GM19455 (cell line): ENCODE measurements at regions not wholly inside any gene's neighbourhood (a gene's known extent, or its start where the extent isn't known, plus 50 kb on each side); places are given as distances from the start of the nearest gene placed in this dataset.
"Not testable (repeated sequence)": the region's sequence is repeated elsewhere in the genome, so short reads cannot be mapped to it uniquely, and the experiment has no call there.

ENCODE experiments used
- ATAC-seq: cut with Tn5 transposase; IDR thresholded peaks from one replicate; pipeline ENCODE4 v1.9.1; 2021; ENCODE audit not compliant: unreplicated experiment

DNA sequence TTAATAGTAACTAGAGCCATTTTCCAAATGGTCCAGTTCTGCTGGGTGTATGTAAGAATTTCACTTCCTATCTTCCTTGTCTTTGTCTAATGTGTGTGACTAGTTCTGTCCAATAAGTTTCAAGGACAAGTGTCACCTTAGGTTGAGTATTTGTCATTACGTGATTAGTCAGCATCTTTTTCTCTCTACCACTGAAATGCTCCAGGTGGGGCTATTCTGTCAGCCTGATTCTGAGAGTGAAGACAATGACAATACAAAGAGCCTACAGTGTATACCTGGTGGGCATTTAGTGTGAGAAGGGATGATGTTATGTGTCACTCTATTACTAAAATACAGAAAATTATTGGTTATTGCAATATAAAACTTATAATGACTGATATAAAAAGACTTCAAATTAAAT, 876.3 kb downstream of the C4orf33 start:
- ATAC-seq = no peak

DNA sequence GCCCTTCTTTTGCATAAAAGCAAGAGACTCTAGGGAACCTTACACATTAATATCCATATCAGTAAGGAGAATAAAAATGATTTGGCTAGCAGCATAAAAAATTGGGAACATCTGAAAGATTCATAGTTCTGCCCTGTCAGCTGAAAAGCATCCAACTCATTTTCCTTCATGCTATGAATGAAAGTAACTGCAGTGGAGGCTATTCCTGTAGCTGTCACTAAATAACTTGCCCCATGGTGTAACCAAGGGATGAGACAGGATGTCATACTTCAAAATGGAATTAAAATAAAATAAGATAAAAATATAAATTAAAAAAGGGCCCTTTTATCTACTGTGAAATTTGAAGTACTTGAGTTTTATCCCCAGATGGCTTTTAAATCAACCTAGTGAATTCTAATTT, 878.8 kb downstream of the C4orf33 start:
- no peak for ATAC-seq

DNA sequence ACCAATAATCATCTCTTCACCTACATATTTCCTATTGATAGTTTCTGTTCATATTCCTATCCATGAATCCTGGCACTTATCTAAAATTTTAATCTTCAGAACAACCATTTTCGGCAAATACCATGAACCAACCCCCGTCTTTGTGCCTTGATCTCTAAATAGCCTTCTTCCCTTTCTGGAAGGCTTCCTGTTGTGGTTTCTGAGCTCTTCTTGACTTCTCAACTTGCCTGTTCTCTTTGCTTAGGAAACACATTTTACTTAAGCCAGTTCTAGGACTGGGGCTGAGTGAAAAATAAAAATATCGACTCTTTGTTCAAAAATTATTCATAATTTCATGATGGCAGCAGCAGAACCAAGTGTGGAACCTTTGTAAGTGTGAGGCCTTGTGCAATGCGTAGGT, 882.4 kb downstream of the C4orf33 start:
- no peak for ATAC-seq

DNA sequence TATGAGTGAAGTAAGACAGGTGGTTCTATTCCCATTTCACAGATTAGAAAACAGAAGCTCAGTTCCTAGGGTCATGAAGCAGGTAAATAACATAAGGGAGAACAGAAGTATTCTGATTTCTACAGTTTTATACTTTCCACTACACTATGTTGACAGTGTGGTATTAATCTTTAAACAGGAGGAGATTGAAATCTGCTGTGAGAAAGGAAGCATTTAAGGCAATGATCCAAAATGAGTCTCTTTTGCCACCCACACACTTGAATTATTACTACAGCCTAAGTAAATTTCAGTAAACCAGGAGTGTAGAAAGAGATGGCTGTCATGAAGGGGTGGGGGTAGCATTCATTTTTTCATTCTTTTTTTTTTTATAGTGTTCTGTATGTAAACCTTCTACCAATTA, 893.0 kb downstream of the C4orf33 start:
- no peak for ATAC-seq

DNA sequence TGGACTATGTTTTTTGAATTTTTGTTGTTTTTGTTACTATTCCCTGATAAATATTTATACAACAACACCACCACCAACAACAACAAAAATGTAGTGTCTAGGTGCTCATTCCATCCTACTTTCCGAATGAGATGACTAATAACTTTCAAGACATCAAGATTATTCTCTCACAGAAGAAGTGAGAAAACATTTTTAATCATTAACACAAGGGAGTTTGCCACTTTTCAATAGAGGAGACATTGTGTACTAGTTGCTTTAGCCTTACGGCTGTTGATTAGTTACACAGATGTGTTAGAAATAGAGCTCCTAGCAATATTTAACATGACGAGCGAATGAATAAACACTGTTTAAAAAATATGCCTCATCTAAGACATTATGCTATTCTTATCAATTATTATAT, 898.8 kb downstream of the C4orf33 start:
- no peak for ATAC-seq

DNA sequence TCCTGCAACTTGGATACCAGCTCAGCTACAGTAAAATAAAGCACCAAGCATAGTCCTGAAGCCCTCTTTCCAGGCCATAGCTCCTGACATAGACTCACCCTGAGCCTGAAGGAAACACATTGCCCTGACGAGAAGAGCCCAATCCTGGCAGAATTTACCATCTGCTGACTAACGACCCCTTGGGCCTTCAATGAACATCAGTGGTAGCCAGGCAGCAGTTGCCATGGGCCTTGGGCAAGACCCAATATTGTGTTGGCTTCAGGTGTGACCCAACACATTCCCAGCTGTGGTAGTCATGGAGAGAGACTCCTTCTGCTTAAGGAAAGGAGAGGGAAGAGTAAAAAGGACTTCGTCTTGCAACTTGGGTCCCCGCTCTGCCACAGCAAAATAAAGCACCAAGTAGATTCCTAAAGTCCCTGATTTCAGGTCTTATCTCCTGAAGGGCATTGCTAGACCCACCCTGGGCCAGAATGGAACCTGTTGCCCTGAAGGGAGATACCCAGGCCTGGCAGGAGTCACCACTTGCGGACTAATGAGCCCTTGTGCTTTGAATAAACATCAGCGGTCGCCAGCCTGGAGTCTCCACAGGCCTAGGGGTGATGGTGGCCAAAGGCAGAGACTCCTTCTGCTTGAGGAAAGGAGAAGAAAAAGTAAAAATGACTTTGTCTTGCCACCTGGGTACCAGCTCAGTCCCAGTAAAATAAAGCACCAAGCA, 902.6 kb downstream of the C4orf33 start:
- ATAC-seq = no peak

DNA sequence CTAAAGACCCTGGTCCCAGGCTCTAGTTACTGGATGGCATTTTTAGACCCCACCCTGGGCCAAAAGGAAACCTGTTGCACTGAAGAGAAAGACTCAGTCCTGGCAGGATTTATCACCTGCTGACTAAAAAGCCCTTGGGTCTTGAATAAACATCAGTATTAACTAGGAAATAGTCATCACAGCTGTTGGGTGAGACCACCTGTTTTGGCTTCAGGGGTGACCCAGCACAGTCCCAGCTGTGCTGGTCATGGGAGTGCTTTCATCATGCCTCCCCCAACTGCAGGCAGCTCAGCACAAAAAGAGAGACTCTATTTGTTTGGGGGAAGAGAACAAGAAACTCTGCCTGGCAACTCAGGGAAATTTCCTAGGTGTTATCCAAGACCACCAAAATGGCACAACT, 903.2 kb downstream of the C4orf33 start:
- no peak for ATAC-seq

DNA sequence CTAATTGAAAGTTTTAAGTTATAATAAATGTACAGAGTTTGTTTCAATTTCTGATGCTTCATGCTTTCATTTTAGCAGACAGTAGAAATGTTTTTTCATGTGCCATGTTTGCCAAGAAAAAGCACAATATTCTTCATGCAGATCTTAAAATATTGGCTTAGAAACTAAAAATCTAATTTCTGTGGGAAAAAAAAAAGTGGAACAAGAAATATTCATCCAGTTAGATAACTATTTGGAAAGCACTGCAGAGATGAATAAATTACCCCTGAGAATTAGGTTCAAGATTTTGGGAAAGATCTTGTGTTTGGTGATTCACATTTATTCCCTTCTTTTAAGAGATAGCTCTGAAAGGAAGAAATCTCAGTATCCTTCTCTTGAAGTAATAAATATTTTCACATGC, 912.5 kb downstream of the C4orf33 start:
- ATAC-seq = no peak

DNA sequence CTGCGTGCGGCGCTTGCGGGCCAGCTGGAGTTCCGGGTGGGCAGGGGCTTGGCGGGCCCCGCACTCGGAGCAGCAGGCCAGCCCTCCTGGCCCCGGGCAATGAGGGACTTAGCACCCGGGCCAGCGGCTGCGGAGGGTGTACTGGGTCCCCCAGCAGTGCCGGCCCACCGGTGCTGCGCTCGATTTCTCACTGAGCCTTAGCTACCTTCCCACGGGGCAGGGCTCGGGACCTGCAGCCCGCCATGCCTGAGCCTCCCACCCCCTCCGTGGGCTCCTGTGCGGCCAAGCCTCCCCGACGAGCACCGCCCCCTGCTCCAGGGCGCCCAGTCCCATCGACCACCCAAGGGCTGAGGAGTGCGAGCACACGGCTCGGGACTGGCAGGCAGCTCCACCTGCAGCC, 916.9 kb downstream of the C4orf33 start:
- ATAC-seq = not testable (repeated sequence)

DNA sequence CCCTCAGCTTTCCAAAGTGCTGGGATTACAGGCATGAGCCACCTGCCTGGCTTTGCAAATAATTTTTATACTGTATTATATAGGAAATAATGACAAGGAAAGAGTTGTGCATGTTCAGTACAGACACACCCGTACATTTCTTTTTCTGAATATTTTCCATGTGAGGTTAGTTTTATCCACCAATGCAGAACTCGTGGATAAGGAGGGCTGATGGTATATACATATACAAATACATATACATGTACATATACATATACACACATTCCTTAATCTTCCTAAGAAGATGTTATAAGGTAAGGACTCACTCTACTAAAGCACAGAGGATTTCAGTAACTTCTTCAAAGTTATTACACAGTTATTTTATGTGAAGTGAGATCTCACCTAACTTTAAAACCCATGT, 925.8 kb downstream of the C4orf33 start:
- ATAC-seq = no peak

DNA sequence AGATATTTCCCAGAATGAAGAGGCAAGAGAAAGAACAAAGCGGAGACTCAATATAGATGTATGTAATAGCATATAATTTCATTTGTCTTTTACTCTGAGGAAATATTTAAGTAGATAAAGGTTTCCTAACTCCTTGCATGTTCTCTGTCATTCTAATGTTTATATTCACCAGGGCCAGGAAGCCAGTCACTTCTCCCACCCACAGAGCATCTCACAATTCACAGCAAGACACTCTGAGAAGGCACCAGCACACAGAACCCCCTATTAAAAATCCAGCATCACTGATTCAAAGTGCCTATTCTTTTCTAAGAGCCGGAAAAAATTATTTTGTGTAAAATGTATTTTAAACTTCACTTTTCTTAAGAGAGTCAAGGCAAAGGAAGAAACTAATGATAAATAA, 927.1 kb downstream of the C4orf33 start:
- ATAC-seq = no peak

DNA sequence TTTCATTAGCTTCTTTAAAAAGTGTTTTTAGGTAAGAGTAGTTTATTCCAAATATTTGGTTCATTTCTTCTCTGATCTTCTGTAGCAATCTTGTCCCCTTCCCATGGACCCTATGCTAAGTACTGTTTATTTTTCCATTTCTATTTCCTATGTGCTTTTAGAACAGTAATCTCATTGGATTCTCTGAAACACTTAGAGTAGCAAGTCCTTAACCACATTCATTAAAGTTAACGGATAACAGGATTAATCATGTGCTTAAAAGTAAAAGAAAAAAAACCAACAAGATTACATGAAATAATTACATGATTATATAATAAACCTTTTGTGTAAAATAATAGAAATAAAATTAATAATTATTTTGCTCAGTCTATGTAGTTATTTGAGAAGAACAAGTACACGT, 929.7 kb downstream of the C4orf33 start:
- no peak for ATAC-seq

DNA sequence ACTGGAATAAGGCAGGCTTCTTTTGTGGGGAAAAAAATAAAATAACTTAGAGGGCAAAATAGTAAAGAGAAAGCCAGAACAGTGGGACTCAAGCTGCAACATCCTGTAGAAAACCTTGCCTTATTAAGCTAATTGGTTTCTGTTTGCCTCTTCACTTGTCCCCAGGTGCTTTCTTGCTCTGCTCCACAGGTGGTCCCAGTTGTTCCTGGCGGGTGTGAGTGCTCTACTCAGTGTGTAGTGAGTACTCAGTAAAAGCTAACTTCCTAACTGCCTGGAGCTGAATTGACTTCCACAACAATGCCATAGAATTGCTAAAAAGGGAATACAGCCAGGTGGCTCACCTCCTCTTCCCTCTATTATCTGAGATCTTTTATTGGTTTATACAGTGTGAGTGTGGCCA, 930.2 kb downstream of the C4orf33 start:
- no peak for ATAC-seq

DNA sequence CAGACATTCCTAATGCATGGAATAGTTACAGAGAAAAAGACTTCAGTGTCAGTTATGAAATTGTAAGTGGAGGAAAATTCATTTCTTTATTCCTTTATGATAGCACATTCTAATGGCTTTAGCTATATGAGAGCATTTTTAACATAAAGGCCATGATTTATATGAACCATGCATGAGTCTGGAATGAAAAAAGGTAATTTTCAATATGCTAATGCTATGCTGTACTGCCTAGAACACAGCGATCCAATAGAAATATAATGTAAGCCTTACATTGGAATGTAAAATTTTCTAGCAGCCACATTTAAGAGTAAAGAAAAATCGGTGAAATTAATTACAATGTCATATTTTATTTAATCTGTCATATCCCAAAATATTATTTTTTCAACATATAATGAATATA, 932.0 kb downstream of the C4orf33 start:
- ATAC-seq = no peak

DNA sequence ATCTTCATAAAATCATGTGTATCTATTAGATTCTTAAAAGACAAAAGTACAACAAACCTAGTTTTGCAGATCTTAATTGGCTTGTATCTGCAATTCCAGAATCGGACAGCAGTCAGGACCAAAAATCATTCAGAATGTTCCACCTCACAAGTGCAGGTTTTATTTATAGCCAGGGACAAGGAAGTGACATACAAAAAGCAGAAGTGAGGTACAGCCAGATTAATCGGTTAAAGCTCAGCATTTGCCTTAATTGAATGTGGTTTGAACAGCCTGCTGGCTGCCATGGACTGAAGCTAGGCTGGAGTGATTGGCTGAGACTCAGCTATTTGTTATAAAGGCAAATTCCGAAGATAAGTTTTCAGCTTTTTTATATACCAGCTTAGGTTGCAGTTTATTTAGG, 932.6 kb downstream of the C4orf33 start:
- ATAC-seq = no peak

DNA sequence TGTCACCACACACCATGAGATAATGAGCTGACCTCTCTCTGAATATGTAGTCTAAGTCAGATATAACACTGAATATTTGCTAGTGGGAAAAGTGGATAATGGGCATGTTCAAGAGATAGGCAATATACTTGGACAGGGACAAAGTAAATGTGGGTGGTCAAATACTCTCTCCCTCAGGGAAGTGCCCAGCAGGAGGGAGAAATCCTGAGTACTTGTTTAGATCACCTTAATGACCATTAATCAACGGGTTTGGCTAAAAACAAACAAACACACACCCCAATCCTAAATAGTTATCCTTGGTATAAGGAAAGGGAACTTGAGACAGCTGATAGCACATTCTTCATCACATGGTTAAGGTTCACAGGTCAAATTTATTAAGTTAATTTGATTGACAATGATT, 933.5 kb downstream of the C4orf33 start:
- no peak for ATAC-seq

DNA sequence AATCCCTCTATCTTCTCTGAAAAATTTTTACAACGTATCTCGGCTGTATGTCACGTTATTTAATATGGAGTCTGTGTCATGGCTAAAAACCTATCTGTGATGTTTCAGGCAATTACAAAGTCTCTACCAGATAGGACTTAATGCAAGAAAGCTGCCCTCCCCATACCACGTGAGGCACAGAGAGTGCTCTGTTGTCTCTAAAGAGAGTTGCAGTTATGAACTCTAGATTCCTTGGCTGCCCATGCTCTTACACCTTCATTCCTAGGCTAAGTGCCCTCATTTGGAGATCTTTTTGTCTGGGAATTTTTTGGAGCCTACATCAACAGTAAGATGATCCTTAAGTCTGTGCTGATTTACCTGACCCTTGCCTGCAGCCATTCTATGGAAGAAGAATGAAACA, 935.9 kb downstream of the C4orf33 start:
- no peak for ATAC-seq

DNA sequence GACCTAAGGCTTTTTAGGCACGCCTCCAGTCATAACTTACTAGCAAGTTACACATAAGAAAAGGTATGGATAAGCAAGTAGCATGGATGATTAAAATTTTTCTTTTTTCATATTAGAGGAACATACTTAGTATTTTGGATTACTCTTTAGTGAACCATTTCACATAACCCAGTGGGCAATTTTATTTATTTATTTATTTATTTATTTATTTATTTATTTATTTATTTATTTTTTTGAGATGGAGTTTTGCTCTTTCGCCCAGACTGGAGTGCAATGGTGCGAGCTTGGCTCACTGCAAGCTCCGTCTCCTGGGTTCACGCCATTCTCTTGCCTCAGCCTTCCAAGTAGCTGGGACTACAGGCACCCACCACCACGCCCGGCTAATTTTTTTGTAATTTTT, 937.7 kb downstream of the C4orf33 start:
- not testable (repeated sequence) for ATAC-seq

DNA sequence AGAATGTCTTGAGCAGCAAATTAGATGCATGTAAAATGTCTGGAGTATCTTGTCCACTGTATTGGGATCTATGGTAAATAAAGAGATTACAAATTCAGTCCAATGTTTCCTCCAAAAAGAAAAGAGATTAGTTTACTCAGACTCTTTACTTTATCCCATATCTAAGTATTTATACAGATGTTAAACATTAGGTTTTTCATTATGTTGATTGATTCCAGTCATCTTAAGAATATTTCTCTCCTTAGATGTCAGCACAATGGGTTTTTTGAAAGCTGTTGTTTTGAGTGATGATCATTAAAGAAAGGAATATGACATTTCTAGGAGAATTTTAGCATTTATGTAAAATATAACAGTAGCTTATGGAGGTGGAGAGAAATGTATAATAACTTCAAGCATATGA, 938.9 kb downstream of the C4orf33 start:
- no peak for ATAC-seq

DNA sequence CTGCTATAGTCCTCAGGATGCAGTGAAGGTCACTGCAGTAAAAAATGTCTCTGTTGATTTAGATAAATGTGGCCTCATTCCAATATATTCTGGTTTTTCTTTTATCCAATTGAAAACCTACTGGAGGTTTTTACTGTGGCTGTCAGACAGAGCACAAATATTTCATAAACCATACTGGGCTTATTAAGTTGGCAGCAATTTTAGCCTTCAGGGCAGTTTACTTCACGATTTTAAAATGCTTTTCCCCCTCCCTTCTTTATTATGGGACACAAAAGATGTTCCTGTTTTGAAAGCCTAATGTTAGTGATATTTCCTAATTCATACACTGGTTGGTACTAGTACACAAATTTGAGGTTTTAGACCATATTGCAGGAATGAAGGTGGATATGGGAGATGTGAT, 939.4 kb downstream of the C4orf33 start:
- no peak for ATAC-seq

DNA sequence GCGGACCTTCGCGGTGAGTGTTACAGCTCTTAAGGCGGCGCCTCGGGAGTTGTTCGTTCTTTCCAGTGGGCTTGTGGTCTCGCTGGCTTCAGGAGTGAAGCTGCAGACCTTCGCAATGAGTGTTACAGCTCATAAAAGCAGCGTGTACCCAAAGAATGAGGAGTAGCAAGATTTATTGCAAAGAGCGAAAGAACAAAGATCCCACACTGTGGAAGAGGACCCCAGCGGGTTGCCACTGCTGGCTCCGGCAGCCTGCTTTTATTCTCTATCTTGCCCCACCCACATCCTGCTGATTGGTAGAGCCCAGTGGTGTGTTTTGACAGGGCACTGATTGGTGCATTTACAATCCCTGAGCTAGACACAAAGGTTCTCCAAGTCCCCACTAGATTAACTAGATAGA, 941.9 kb downstream of the C4orf33 start:
- ATAC-seq = not testable (repeated sequence)

DNA sequence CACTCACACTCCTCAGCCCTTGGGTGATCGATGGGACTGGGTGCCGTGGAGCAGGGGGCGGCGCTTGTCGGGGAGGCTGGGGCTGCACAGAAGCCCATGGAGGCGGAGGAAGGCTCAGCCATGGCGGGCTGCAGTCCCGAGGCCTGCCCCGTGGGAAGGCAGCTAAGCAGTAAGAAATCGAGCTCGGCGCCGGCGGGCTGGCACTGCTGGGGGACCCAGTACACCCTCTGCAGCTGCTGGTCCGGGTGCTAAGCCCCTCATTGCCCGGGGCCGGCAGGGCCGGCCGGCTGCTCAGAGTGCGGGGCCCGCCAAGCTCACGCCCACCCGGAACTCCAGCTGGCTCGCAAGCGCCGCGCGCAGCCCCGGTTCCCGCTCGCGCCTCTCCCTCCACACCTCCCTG, 942.6 kb downstream of the C4orf33 start:
- not testable (repeated sequence) for ATAC-seq

DNA sequence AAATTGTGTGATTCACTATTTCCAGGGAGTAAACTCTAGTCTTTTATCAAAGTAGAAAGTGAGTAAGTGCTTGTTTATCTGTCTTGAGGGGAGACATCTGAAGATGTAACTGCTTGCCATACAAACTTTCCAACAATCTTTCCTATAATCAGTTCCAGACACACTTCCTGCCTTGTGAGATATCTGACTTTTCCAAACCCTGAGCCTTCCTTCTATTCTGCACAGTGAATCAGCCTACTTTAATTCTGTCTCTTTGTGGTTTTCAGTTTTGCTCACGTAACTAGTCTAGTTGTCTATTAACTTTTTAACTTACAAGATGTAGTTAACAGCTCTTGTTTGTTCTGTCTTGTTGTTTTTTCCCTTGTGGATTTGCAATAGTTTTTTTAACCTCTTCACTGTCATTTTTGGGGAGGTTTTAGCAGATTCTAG, 947.8 kb downstream of the C4orf33 start:
- no peak for ATAC-seq
